H7 (cell line): ENCODE measurements at regions not wholly inside any gene's neighbourhood (a gene's known extent, or its start where the extent isn't known, plus 50 kb on each side); places are given as distances from the start of the nearest gene placed in this dataset.
"Not testable (repeated sequence)": the region's sequence is repeated elsewhere in the genome, so short reads cannot be mapped to it uniquely, and the experiment has no call there.

Source experiments
- DNase-seq: peaks from one replicate; pipeline ENCODE4 v3.0.0; 2012
- H3K27me3 ChIP-seq: 2 replicates; pipeline ENCODE4 v1.6.0; 2011; ENCODE audit warnings: mild to moderate bottlenecking, low read length; ENCODE audit not compliant: control insufficient read depth, insufficient read depth
- H3K36me3 ChIP-seq: replicated peaks from 2 replicates; pipeline ENCODE4 v1.5.1; 2011; ENCODE audit warnings: low read length; ENCODE audit not compliant: control insufficient read depth, insufficient read depth
- H3K4me3 ChIP-seq: 2 replicates; pipeline ENCODE4 v1.5.1; 2011; ENCODE audit warnings: low read depth, mild to moderate bottlenecking, control low read depth, low read length, moderate library complexity; ENCODE audit not compliant: insufficient read depth

DNA sequence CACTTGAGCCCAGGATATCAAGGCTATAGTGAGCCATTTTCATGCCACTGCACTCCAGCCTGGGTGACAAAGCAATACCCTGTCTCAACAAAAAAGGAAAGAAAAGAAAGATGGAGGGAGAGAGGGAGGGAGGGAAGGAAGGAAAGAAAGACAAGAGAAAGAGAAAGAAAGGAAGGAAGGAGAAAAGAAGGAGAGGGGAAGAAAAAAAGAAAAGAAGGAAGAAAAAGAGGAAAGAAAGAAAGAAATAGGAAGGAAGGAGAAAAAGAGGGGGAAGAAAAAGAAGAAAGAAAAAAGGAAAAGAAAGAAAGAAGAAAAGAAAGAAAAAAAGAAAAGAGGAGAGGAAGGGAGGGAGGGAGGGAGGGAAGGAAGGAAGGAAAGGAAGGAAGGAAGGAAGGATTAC lies 321.5 kb upstream of the CNTNAP2 start:
- no peaks in the 10 kb centered on the region for H3K27me3 ChIP-seq

DNA sequence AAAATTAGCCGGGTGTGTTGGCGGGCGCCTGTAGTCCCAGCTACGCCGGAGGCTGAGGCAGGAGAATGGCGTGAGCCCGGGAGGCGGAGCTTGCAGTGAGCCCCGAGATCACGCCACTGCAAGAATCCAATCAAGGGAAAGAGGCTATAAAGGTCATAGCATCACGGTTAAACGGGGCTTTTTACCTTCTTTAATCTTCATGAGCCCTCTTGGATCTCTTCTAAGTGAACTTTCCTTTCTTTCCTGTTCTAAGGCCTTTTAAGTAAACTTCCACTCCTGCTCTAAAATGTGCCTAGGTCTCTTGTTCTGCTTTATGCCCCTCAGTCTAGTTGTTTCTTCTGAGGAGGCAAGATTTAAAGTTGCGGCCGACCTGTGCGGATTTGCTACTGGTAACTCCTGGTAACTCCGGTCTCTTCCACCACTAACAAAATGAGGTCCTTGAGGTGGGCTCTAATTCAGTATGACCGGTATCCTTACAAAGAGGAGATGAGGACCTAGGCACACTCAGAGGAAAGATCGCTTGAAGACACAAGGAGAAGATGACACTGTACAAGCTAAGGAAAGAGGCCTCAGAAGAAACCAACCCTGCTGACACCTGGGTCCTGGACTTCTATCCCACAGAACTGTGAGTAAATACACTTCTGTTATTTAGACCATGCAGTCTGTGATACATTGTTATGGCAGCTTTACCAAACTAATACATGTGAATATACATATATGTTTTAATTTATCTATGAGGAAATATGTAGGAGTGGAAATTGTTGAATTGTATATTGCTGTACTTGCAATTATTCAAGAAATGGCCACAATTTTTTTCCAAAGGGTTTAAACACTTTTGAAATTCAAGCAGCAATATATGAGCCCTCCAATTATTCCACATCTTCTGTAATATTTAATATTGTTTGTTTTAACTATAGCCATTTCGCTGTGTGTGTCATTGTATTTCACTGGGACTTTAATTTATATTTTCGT lies 331.5 kb upstream of the CNTNAP2 start:
- Histone ChIP-seq H3K4me3 (no peak overlapping the region), H3K36me3 (no peaks in the 10 kb centered on the region), H3K27me3 (no peaks in the 10 kb centered on the region)
- no peak for DNase-seq

More for the DNA sequence above, 321.5 kb upstream of the CNTNAP2 start:
- H3K4me3 ChIP-seq = no peak overlapping the region
- no peaks in the 10 kb centered on the region for H3K36me3 ChIP-seq
- no peak for DNase-seq

- not testable (repeated sequence) for H3K36me3 ChIP-seq, H3K4me3 ChIP-seq, H3K27me3 ChIP-seq, DNase-seq
Observed at GRCh38 chr7:145781388-145781787, 335.2 kb upstream of the CNTNAP2 start.

GRCh38 chr7:145779140-145779539 lies 337.5 kb upstream of the CNTNAP2 start:
- H3K4me3 ChIP-seq = no peak overlapping the region
- no peaks in the 10 kb centered on the region for H3K36me3 ChIP-seq
- DNase-seq = no peak

GRCh38 chr7:145774777-145775176 lies 341.8 kb upstream of the CNTNAP2 start:
- H3K27me3 ChIP-seq = no peaks in the 10 kb centered on the region
- no peak for DNase-seq
- no peak overlapping the region for H3K4me3 ChIP-seq
- H3K36me3 ChIP-seq = no peaks in the 10 kb centered on the region

More at GRCh38 chr7:145779140-145779539, 337.5 kb upstream of the CNTNAP2 start:
- no peaks in the 10 kb centered on the region for H3K27me3 ChIP-seq

- Histone ChIP-seq H3K4me3 (no peak overlapping the region), H3K27me3 (no peaks in the 10 kb centered on the region), H3K36me3 (no peaks in the 10 kb centered on the region)
- DNase-seq = no peak
Observed at GRCh38 chr7:145753004-145753403, 363.6 kb upstream of the CNTNAP2 start.

DNA sequence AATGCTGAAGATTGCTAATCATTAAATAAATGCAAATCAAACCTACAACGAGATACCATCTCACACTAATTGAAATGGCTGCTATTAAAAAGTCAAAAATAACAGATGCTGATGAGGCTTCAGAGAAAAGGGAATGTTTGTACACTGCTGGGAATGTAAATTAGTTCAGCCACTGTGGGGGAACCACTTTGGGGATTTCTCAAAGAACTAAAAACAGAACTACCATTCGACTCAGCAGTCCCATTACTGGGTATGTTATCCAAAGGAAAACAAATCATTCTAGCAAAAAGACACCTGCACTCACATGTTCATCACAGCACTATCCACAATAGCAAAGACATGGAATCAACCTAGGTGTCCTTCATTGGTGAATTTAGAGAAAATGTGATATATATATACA lies 379.0 kb upstream of the CNTNAP2 start:
- H3K36me3 ChIP-seq = no peaks in the 10 kb centered on the region
- no peak for DNase-seq
- no peaks in the 10 kb centered on the region for H3K27me3 ChIP-seq
- no peak overlapping the region for H3K4me3 ChIP-seq

GRCh38 chr7:145735061-145735460 lies 381.5 kb upstream of the CNTNAP2 start:
- no peaks in the 10 kb centered on the region for H3K27me3 ChIP-seq

DNA sequence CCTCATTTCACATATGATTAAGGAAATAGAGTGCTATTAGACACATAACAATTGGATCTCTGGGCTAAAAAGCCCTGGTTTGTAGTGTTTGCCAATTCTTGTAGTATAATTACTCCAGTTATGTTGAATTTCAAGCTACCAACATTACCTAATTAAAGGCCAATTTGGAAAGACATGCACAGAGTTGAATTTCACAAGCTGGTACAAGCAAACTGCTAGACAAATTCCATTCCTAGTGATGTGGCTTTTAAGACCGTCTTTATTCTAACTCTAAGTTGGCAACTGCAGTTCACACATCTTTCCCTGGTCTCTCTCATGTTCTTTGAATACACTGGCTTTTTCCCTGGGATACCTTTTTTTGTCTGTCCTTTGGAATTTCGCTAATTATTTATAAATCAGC lies 384.1 kb upstream of the CNTNAP2 start:
- H3K36me3 ChIP-seq = no peaks in the 10 kb centered on the region
- H3K4me3 ChIP-seq = no peak overlapping the region
- no peak for DNase-seq
- H3K27me3 ChIP-seq = no peaks in the 10 kb centered on the region

More at GRCh38 chr7:145735061-145735460, 381.5 kb upstream of the CNTNAP2 start:
- H3K4me3 ChIP-seq = no peak overlapping the region
- DNase-seq = no peak
- no peaks in the 10 kb centered on the region for H3K36me3 ChIP-seq

- Histone ChIP-seq H3K27me3 (no peaks in the 10 kb centered on the region), H3K4me3 (no peak overlapping the region), H3K36me3 (no peaks in the 10 kb centered on the region)
- DNase-seq = no peak
Observed at GRCh38 chr7:145729691-145730090, 386.9 kb upstream of the CNTNAP2 start.

DNA sequence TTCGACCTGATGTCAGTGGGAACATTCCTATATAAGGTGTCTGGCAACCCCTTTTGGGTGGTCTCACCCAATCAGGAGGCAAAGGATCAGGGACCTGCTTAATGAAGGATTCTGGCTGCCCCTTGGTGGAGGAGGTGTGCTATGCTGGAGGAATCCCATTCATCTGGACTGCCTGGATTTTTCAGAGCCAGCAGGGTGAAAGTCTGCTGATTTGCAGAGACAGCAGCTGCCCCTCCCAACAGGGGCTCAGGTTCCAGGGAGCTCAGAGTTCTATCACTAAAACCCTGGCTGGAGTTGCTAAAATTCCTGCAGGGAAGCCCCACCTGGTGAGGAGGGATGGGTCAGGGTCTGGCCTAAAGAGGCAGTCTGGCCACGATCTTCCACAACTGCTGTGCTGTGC lies 398.5 kb upstream of the CNTNAP2 start:
- H3K36me3 ChIP-seq = no peaks in the 10 kb centered on the region
- H3K4me3 ChIP-seq = no peak overlapping the region
- H3K27me3 ChIP-seq = no peaks in the 10 kb centered on the region
- DNase-seq = peak; percentile 8

- Histone ChIP-seq H3K4me3 (no peak overlapping the region), H3K27me3 (no peaks in the 10 kb centered on the region), H3K36me3 (no peaks in the 10 kb centered on the region)
- DNase-seq = no peak
Observed at GRCh38 chr7:145700488-145700887, 416.1 kb upstream of the CNTNAP2 start.

GRCh38 chr7:145698526-145699262 lies 417.9 kb upstream of the CNTNAP2 start:
- H3K4me3 ChIP-seq = no peak overlapping the region
- no peaks in the 10 kb centered on the region for H3K27me3 ChIP-seq
- DNase-seq = no peak
- H3K36me3 ChIP-seq = no peaks in the 10 kb centered on the region

DNA sequence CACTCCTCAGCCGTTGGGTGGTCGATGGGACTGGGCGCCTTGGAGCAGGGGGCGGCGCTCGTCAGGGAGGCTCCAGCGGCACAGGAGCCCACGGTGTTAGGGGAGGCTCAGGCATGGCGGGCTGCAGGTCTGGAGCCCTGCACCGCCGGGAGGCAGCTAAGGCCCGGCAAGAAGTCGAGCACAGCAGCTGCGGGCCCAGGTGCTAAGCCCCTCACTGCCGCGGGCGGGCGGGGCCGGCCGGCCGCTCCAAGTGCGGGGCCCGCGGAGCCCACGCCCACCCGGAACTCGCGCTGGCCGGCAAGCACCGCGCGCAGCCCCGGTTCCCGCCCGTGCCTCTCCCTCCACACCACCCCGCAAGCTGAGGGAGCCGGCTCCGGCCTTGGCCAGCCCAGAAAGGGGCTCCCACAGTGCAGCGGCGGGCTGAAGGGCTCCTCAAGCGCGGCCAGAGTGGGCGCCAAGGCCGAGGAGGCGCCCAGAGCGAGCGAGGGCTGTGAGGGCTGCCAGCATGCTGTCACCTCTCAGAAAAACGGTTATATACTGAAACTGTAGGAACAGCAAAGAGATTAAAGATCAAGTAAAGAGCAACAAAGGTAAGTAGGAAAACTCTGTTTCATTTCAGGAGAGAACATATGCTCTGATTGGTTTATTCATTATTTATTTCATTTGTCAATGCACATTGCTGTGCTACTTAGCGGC lies 419.0 kb upstream of the CNTNAP2 start:
- H3K4me3 ChIP-seq, H3K27me3 ChIP-seq, H3K36me3 ChIP-seq, DNase-seq: not testable (repeated sequence)
